Islet precursor cell (in vitro differentiated cells): ENCODE measurements at regions not wholly inside any gene's neighbourhood (a gene's known extent, or its start where the extent isn't known, plus 50 kb on each side); places are given as distances from the start of the nearest gene placed in this dataset.
"Not testable (repeated sequence)": the region's sequence is repeated elsewhere in the genome, so short reads cannot be mapped to it uniquely, and the experiment has no call there.

Experiments
- DNase-seq: peaks from one replicate; pipeline ENCODE4 v3.0.0-alpha.2; 2018

DNA sequence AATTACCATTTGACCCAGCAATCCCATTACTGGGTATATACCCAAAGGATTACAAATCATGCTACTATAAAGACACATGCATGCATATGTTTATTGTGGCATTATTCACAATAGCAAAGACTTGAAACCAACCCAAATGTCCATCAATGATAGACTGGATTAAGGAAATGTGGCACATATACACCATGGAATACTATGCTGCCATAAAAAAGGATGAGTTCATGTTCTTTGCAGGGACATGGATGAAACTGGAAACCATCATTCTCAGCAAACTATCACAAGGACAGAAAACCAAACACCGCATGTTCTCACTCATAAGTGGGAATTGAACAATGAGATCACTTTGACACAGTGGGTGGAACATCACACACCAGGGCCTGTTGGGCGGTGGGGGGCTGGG lies 83.9 kb upstream of the MAP3K1 start:
- not testable (repeated sequence) for DNase-seq

DNA sequence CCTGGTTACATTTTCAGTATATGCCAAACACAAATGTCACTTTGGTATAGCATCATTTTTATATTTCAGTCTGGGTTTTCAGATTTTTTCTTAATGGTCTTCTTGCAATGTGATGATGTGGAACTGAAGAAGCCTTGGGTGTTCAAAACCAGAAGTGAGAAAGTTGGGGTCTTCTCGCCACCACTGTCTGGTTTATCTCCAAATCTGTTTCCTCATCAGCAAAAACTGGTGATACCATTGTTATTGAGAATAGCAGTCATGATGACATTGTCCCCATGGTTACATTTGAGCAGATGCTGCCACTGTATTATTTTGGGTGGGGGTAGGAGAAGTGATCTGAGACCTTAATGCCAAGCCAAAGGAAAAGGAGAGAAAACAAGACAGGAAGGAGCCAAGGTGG lies 85.9 kb upstream of the MAP3K1 start:
- no peak for DNase-seq

DNA sequence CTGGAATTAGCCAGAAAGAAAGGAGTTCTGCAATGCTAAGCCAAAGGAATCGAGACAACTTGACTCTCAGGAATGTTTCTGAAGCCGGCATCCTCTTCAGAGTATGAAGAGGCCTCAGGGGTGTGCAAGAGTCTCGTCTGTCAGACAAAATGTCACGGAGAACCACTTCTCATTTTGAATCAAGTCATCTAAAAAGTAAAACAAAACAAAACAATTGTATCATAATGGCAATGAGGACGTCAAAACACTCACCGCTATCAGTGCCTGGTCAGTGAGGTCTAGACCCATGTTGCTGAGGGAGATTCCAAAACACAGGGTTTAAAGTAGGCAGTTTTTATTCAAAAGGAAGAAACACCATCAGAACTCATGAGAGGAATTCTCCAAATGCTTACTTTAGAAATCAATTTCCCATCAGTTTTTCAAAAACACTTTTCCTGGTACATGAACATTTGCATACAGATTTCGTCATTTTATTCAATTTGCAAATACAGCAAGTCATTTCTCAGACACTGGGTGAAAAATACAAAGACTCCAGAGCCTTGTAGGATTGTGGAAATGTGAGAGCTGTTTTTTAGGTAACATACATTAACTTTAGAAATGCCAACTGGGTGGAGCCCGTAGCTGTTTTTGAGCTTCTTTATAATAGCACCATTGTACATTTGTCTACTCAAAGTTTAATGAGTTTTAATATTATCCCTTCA lies 89.5 kb upstream of the MAP3K1 start:
- DNase-seq: no peak

DNA sequence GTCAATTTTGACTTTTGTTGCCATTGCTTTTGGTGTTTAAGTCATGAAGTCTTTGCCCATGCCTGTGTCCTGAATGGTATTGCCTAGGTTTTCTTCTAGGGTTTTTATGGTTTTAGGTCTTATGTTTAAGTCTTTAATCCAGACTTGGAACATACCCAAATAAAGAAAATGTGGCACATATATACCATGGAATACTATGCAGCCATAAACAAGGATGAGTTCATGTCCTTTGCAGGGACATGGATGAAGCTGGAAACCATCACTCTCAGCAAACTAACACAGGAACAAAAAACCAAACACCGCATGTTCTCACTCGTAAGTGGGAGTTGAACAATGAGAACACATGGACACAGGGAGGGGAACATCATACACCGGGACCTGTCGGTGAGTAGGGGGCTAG lies 90.5 kb upstream of the MAP3K1 start:
- not testable (repeated sequence) for DNase-seq

DNA sequence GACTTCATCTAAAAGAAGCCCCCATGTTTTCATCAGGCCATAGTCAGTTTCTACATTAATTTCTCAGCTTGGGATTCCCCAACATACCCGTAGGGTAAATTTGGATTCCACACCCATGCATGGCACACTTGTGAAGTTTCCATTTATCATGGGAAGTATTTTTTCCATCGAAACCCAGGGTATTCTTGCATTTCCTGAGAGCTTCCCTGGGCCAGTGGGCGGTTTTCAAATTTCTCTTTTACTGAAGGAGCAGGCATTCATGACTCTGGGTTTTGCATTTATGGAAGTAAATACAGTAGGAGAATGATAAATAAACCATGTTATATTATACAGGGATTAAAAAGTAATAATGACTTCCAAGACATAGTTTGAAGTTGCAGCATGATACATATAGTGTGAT lies 93.0 kb upstream of the MAP3K1 start:
- DNase-seq: no peak

DNA sequence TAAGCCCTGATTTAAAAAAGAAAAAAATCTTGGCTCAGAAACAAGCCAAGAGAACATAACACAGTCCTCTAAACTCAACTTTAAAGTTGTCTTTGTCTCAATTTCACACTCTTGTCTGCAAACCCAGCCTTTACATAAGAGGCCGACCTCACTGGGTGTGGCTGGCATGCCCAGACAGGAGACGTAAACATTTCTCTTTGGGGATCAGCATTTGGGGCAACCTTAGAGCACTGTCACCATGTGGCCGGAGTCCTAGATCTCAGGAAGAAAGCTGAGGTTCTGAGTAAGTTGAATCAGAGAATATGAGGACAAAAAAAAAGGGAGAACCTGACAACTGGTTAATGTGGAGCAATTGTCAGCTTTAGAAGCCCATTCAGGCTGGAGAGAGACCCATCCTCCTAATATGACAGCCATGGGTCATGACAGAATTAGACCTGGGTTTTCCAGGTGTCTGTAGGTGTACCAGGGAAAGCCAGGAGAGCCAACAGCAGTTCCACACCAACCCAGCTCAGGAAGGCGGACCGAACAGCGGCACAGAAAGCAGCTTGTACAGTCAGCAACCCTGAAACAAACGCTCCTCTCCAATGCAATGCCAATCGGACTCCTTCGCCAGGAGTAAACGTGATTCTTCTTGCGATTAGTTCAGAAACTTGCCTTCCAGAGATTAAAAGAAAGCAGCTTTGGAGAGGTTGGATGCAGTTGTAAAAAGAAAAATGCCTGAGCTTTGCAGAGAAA lies 97.9 kb upstream of the MAP3K1 start:
- no peak for DNase-seq

DNA sequence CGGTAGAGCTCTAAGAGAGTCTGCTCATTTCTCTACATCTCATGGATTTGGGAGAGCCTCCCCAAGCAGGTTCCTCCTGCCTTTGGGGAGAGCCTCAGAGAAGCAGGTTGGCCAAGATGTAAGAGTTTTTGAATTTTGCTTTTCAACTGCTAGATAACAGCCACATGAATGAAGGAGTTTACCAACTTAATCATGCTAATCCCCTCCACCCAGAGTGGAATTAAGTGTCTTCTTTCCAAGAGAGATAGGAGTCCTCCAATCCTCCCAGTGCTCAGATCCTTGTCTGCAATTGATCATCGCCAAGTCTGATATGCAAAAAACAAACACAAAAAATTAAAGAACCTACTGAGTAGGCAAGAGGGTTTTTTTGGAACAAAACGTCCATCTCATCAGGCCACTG lies 99.4 kb upstream of the MAP3K1 start:
- DNase-seq: no peak

DNA sequence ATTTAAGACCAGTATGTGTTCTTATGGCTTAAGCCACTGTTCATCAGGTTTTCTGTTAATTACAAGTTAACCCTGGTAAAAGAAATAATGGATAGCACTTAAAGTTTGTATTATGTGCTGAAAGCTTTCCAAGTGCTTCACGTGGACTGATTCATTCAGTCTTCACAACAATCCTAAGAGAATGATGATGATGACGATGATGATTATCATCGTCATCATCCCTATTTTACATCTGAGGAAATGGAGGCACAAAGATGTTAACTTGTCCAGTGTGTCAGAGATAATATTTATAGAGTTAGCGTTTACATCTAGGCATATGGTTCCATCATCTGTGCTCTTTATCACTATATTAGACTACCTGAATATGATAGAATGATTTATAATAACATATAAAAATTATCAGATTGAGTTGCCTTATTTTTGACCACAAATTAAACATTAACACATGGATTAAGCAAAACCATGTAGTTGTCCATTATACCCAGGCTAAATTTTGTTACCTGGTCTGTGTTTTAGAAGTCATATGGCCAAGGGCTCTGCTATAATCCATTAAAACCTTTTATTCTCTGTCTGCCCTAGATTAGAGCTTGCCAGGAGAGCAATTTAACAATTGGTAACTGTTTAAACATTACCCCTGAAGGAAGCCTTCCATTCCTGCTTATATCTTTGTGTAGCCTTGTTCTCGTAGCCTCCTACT lies 102.3 kb upstream of the MAP3K1 start:
- DNase-seq: no peak

DNA sequence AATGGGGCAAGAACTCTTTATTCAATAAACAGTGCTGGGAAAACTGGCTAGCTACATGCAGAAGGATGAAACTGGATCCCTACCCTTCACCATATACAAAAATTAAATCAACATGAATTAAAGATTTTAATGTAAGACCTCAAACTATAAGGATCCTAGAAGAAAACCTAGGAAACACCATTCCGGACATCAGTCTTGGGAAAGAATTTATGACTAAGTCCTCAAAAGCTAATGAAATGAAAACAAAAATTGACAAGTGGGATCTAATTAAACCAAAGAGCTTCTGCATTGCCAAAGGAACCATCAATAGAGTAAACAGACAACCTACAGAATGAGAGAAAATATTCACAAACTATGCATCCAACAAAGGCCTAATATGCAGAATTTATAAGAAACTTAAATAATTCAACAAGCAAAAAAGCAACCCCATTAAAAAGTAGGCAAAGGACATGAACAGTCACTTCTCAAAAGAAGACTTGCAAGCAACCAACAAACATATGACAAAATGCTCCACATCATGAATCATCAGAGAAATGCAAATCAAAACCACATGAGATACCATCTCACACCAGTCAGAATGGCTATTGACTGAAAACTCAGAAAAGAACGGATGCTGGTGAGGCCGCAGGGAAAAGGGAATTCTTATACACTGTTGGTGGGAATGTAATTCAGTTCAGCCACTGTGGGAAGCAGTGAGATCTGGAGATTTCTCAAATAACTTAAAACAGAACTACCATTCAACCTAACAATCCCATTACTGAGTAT lies 104.3 kb upstream of the MAP3K1 start:
- DNase-seq: no peak

DNA sequence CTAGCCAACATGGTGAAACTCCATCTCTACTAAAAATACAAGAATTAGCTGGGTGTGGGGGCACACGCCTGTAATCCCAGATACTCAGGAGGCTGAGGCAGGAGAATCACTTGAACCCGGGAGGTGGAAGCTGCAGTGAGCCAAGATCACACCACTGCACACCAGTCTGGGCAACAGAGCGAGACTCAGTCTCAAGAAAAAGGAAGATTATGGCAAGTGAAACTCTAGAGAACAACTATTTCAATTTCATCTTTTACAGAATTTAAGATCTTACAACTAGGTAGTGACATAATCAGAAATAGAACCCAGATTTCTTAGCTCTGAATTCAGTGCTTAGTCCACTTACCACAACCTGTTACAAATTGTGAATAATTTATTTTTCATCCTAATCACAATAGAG lies 108.8 kb upstream of the MAP3K1 start:
- DNase-seq: no peak

DNA sequence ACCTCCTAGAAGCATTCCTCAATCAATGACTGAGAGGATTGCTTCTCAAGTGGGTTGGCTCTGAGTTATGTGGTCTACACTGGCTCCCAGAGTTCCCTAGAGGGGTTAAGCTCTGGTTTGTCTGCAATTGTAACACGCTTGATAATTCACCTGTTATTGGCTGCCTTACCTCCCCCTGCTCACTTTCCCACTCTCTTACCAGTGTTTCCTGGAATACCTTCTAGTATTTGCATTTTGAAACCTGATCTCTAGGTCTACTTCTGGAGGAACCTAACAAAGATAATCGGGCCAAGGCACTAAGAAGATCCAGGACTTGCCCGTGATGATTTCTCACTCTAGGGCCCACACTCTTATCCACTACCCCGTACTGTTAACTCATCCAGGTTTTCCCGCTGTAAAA lies 110.1 kb upstream of the MAP3K1 start:
- DNase-seq: no peak

DNA sequence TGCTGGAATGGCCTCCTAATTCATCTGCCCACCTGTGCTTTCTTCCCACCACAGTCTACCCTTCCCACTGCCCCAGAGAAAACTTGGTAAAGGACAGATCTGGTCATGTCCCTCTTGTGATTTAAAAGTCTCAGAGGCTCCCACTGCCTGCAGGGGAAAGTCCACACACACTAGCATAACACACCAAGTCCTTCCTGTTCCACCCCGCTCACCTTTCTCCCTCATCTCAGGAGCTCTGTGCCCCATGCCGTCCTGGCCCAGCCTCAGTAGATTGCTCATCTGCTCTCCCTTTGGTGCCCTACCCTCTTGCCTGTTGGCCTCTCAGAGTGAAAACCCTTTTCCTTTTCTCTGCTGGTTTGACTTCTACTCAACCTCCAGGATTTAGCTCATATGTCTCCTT lies 111.4 kb upstream of the MAP3K1 start:
- DNase-seq: no peak

DNA sequence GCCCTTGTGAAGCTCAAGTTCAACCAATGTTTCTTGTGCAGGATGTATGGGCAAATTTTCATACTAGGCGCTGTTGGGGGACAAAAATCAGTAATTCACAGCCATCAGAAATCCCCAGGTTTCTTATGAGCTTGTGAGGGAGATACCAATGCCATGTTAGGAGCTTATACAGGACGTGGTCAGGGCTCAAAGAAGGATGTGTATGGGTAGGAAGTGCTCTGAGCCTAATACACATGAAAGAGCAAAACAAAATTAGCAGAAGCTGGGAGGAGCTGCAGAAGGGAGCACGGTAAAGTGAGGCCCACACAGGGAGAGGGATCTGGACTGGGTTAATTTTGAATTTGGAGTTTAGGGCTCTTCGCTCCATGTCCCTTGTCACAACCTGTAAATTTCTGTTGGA lies 114.6 kb upstream of the MAP3K1 start:
- DNase-seq: no peak

DNA sequence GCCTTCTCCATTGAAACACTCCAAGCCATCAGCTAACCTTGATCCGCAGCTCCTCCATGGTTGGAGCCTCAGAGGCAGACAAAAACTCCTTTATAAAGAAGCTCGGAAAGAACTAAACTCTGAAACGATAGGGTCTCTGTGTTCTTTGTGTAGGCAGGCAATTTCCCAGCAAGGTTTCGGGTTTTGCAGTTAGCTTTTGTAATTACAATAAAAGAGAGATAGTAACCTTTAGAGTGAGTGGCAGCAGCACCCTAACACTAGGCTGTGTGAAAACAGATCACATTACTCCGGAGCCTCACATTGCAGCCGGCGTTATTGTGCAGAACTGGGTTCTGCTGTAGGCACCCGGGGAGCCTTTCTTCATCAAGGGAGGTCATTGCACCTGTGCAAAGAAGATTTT lies 115.8 kb upstream of the MAP3K1 start:
- no peak for DNase-seq

DNA sequence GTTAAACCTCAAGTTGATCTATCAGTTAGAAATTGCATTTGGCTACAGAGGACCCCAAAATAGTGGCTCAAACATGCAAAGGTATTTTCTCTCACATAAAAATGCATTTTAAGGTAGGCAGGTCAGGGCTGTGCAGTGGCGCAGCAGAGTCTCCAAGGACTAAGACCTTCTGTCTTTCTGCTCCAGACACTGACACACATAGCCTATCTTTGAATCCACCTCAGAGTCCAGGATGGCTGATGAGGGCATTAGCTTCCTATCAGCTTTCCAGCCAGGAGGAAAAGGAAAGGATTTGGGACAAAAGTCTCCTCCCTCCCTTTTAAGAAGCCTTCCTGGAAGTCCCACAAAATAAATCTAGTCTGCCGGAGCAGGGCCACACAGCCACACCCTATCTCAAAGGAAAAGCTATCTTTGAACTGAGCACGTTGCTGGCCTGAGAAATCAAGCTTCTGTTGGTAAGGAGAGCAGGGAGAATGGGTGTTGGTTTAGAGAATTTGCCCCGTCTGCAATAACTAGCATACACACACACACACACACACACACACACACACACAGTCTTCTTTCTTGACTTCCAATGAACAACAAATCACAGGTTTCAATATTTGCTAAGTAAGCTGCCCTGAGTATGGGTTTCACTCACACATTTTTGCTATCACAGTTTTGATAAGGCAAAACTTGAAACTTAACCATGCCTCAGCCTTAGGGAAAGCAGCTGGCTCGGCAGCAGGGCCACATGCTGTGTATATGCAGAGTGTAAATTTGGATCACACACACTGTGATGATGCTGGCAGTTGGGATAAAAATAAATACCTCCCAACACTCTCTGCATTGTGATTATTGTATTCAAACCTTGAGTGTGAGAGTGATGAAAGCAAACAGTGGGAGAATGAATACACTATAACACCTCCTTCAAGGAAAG lies 116.6 kb upstream of the MAP3K1 start:
- DNase-seq: no peak

DNA sequence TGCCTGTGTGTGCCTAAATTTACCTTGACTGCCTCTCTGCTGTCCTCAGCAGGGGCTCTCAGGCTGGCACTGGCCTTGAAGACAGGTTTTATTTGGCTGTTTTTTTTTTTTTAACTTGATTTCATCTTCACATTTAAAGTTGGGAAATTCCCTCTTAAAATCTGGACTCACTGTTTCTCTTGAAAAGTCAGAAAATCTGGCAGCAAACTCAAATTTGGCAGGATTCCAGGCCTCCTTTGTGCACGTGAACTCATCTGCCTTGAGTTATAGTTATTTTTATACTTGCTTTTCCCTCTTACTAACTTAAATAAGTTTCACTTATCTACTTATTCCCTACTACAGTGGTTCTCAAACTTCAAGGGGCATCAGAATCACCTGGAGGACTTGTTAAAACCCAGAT lies 118.4 kb upstream of the MAP3K1 start:
- DNase-seq: no peak

DNA sequence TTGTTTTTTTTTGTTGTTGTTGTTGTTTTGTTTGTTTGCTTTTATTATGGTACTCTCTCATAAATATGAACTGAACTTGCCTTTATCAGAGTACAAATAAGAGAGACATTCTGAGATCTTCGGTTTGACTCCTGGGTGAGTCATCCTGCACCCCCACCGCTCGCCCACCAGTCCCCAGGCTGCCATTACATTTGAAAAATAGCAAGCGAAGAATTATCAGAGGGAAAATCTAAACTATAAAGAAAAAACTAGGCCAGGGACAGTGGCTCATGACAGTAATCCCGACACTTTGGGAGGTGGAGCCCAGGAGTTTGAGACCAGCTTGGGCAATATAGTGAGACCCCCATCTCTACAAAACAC lies 122.1 kb upstream of the MAP3K1 start:
- no peak for DNase-seq

DNA sequence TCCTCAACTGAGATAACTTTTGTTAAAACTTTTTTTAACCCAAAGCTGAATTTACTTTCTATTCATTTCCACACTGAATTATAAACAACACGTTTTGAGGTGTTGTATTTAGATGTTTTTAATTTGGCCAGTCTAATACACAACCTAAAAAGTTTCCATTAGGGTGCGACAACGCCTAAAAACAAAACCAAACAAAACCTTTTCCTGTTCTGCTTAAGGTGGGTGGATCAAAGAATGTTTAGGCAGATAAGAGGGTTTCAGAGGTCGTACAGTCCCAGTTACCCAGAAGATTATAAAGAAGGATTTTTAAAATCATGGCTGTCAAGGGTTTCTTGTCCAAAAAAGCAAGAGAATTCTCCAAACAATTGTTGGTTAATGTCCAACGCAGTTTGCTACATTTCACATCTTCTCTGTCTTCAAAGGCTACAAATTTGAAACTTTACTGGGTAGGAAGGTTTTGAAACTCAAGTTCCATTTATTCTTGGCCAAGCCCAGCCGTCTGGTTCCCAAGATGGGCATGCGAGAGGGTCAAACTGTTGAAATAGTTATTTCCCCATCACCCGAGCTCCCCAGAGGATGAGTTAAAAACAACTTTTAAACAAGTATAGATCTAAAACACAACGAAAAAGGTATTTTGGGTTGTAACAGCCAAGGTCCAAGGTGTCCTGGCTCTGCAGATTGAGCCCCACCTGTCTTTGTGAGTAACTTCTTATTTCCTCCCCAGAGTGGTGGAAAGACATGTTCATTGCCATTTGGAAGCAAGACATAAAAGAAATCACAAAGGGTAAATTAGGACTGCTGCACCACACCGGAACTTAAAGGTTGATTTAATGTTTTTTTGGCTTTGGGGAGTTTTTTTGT lies 122.8 kb upstream of the MAP3K1 start:
- no peak for DNase-seq

DNA sequence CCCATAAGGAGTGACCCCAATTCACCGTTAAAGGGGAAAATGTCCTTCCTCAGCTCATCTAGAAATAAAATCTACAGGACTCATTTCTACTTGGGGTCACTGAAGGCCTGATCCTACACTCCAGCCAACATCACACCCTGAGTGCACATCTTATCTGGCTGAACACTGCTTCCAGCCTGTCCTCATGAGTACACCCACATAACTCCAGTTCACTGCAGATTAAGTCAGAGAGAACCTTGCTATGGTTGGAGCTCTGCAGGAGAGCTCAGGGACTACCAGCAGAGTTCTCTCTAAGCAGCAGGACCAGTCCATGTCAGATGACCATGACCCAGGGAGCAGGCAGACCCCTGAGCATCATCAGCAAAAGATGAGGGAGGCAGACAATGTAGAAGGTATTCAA lies 126.9 kb upstream of the MAP3K1 start:
- no peak for DNase-seq

DNA sequence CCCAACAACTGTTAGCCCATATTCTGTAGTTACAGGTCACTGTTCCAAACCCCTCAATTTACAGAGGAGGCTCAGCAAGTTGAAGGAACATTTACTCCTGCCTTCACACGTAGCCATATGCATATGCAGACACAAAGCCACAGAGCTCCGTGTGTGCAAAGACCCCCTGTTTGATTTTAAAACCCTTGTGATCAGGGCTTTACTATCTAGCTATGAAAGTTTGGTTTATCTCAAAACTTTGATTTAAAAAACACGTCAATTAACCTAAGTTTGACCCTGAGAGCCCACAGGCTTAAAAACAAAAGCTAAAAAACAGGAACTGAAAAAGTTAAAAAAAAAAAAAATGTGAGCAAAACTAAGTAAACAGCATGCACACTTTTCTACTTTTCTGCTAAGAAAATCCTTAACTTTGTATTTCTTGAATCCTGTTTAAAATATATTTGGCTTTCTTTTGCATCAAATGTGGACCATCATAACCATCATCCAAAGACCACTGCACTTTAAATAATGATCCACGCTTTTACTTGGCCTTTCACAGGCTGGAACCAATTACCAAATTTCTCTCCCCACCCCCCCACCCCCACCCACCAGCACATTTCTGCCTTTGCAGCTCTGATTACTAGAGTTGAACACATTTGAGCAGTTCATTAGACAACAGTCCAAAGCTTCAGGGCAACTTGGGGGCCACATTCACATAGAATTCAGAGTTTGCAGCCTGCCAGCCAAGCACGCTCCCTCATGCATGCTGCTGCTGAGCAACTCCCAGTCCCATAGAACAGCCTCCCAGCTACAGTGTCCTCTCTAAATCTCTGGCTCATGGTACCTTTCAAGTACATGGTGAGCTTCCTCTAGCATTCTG lies 128.8 kb upstream of the MAP3K1 start:
- DNase-seq: no peak
